ENCODE measurements at regions not wholly inside any gene's neighbourhood (a gene's known extent, or its start where the extent isn't known, plus 50 kb on each side); places are given as distances from the start of the nearest gene placed in this dataset.

- no peak for TF ChIP-seq EZH2phosphoT487 (IDR thresholded peaks at IDR 0.05; ENCODE audit: borderline replicate concordance, low read length)
- no peak for TF ChIP-seq CTCF (IDR thresholded peaks at IDR 0.05; ENCODE audit: low read depth, low read length, poor library complexity, severe bottlenecking)
Measured at GRCh38 chr2:157190151-157190550, 67.4 kb upstream of the GALNT5 start.

All from DOHH2 (cell line).